Esophagus squamous epithelium (tissue), 5 donors: ENCODE measurements at regions not wholly inside any gene's neighbourhood (a gene's known extent, or its start where the extent isn't known, plus 50 kb on each side); places are given as distances from the start of the nearest gene placed in this dataset.

Source experiments
- DNase-seq: peaks from one replicate; lab custom pipeline; 2025; lab: John Stamatoyannopoulos, UW
- H3K27ac ChIP-seq, 4 donors: fragments of 200-600 bp; sonication (generic); one replicate each; pipeline ENCODE4 v1.5.1; 2016 to 2019; ENCODE audit warnings: mild to moderate bottlenecking in 1 of 4
- H3K27me3 ChIP-seq, 4 donors: fragments of 200-600 bp; sonication (generic); 1 replicate in 3 of 4; 2 replicates in 1 of 4; pipeline versions ENCODE4 v1.5.1 to v1.6.0; 2017 to 2021; ENCODE audit warnings: antibody characterized with exemption in 1 of 4
- H3K36me3 ChIP-seq, 3 donors: fragments of 200-600 bp; sonication (generic); one replicate each; pipeline ENCODE4 v1.5.1; 2016 to 2019
- H3K4me1 ChIP-seq, 3 donors: fragments of 200-600 bp; sonication (generic); one replicate each; pipeline ENCODE4 v1.5.1; 2017 to 2019
- H3K4me3 ChIP-seq, 4 donors: fragments of 200-600 bp; sonication (generic); 1 replicate in 3 of 4; 2 replicates in 1 of 4; pipeline ENCODE4 v1.5.1; 2016 to 2019; ENCODE audit warnings: mild to moderate bottlenecking in 2 of 4, moderate library complexity in 1 of 4
- H3K9me3 ChIP-seq, 3 donors: fragments of 200-600 bp; sonication (generic); one replicate each; pipeline ENCODE4 v1.5.1; 2016 to 2019
- CTCF ChIP-seq, 6 experiments: fragments of 450-650 bp in 4 of 6; fragments of 200-600 bp in 2 of 6; sonication (generic) in 2 of 6; IDR thresholded peaks; one replicate each; pipeline ENCODE4 v1.5.1; 2016 to 2019; ENCODE audit warnings: antibody characterized with exemption in 6 of 6, mild to moderate bottlenecking in 4 of 6, moderate library complexity in 4 of 6
- POLR2A ChIP-seq, 4 donors: fragments of 450-650 bp; IDR thresholded peaks; one replicate each; pipeline ENCODE4 v1.6.1; 2017; ENCODE audit warnings: antibody characterized with exemption in 4 of 4, mild to moderate bottlenecking in 4 of 4, moderate library complexity in 3 of 4
- WGBS, 2 donors: methylation state at CpG; one replicate each; pipeline ENCODE4 v1.1.5; 2018; 5-methylcytosine and 5-hydroxymethylcytosine counted together
- intact Hi-C: fragments of 100-400 bp; cut with DNase I; formaldehyde crosslinking; loops from one replicate; pipeline ENCODE4 v1.15.0; 2022
- donor health status: DM: yes; HTN: yes; CAD: no.

- TF ChIP-seq POLR2A (IDR thresholded peaks at IDR 0.05) (no peak), CTCF (IDR thresholded peaks at IDR 0.05) (no peak)
- Histone ChIP-seq H3K36me3 (no peaks in the 10 kb centered on the region), H3K27ac (no peak overlapping the region), H3K27me3 (no peaks in the 10 kb centered on the region), H3K4me3 (no peak overlapping the region), H3K4me1 (no peaks in the 10 kb centered on the region), H3K9me3 (no peaks in the 10 kb centered on the region)
- DNase-seq, result no peak
- intact Hi-C loops, result no loop called here
- 20 to 27% methylated on average over 1 of the region's 1 CpG for WGBS, 2 donors
These were observed 676.8 kb upstream of the UBE2E2 start for GRCh38 chr3:22526266-22526837.

- Histone ChIP-seq H3K4me3 (no peak overlapping the region), H3K9me3 (no peaks in the 10 kb centered on the region), H3K36me3 (no peaks in the 10 kb centered on the region), H3K27me3 (no peaks in the 10 kb centered on the region), H3K4me1 (no peaks in the 10 kb centered on the region), H3K27ac (no peak overlapping the region)
- no peak for TF ChIP-seq POLR2A (IDR thresholded peaks at IDR 0.05)
- TF ChIP-seq CTCF (IDR thresholded peaks at IDR 0.05), result no peak
- WGBS, 2 donors, result 62 to 65% methylated on average over 1 of the region's 1 CpG
- DNase-seq, result no peak
- intact Hi-C loops, result no loop called here
These were observed 666.6 kb upstream of the UBE2E2 start for GRCh38 chr3:22536541-22536940.

- no peak overlapping the region for H3K27ac ChIP-seq
- no peaks in the 10 kb centered on the region for H3K27me3 ChIP-seq
- no peaks in the 10 kb centered on the region for H3K9me3 ChIP-seq
- H3K4me1 ChIP-seq, result no peaks in the 10 kb centered on the region
- DNase-seq, result no peak
- intact Hi-C loops, result no loop called here
- TF ChIP-seq CTCF (IDR thresholded peaks at IDR 0.05) (no peak), POLR2A (IDR thresholded peaks at IDR 0.05) (no peak)
- 44 to 52% methylated on average over 1 of the region's 1 CpG for WGBS, 2 donors
- H3K36me3 ChIP-seq, result no peaks in the 10 kb centered on the region
- H3K4me3 ChIP-seq, result no peak overlapping the region
These were observed 665.6 kb upstream of the UBE2E2 start for GRCh38 chr3:22537560-22537959.

GRCh38 chr3:22542311-22542710, 660.8 kb upstream of the UBE2E2 start:
- Histone ChIP-seq H3K36me3 (no peaks in the 10 kb centered on the region), H3K27ac (no peak overlapping the region), H3K4me1 (no peaks in the 10 kb centered on the region), H3K4me3 (no peak overlapping the region), H3K9me3 (no peaks in the 10 kb centered on the region), H3K27me3 (no peaks in the 10 kb centered on the region)
- TF ChIP-seq CTCF (IDR thresholded peaks at IDR 0.05), result no peak
- no peak for TF ChIP-seq POLR2A (IDR thresholded peaks at IDR 0.05)
- DNase-seq, result no peak
- WGBS, 2 donors, result 77 to 87% methylated on average over 2 of the region's 2 CpGs
- intact Hi-C loops, result no loop called here

- no peaks in the 10 kb centered on the region for H3K9me3 ChIP-seq
- no peak for DNase-seq
- no peak overlapping the region for H3K27ac ChIP-seq
- H3K4me1 ChIP-seq, result no peaks in the 10 kb centered on the region
- H3K4me3 ChIP-seq, result no peak overlapping the region
- TF ChIP-seq POLR2A (IDR thresholded peaks at IDR 0.05), result no peak
- H3K27me3 ChIP-seq, result no peaks in the 10 kb centered on the region
- WGBS, 2 donors, result 63% methylated on average over 5 of the region's 5 CpGs
- intact Hi-C loops, result no loop called here
- no peaks in the 10 kb centered on the region for H3K36me3 ChIP-seq
These were observed 647.2 kb upstream of the UBE2E2 start for GRCh38 chr3:22555753-22556435.
